OCI-LY1 (cell line): ENCODE measurements at regions not wholly inside any gene's neighbourhood (a gene's known extent, or its start where the extent isn't known, plus 50 kb on each side); places are given as distances from the start of the nearest gene placed in this dataset.

Experiments used
- H2AFZ ChIP-seq: fragments of 200-600 bp; sonication (generic), shearing (Covaris generic); 2 replicates; pipeline ENCODE4 v1.6.0; 2014; ENCODE audit warnings: antibody characterized with exemption, mild to moderate bottlenecking, low read length
- H3F3A ChIP-seq: fragments of 200-600 bp; sonication (generic), shearing (Covaris generic); 2 replicates; pipeline ENCODE4 v1.6.0; 2014; ENCODE audit warnings: mild to moderate bottlenecking, antibody characterized with exemption, low read length, moderate library complexity; ENCODE audit not compliant: insufficient read depth
- H3K27ac ChIP-seq: fragments of 200-600 bp; sonication (generic); 2 replicates; pipeline ENCODE4 v1.5.1; 2014; ENCODE audit warnings: low read length, mixed run types, mild to moderate bottlenecking, low read depth; ENCODE audit not compliant: poor library complexity, severe bottlenecking
- H3K27me3 ChIP-seq: fragments of 200-600 bp; sonication (generic); 2 replicates; pipeline ENCODE4 v1.6.0; 2014; ENCODE audit warnings: antibody characterized with exemption, mild to moderate bottlenecking, low read length, moderate library complexity; ENCODE audit not compliant: insufficient read depth
- H3K36me3 ChIP-seq: fragments of 200-600 bp; sonication (generic); 2 replicates; pipeline ENCODE4 v1.6.1; 2014; ENCODE audit warnings: mild to moderate bottlenecking, antibody characterized with exemption, low read length, moderate library complexity, mixed read lengths; ENCODE audit not compliant: insufficient read depth
- H3K4me1 ChIP-seq: fragments of 200-600 bp; sonication (generic); 2 replicates; pipeline ENCODE4 v1.5.1; 2014; ENCODE audit warnings: mild to moderate bottlenecking, low read length, moderate library complexity; ENCODE audit not compliant: insufficient read depth, severe bottlenecking
- H3K4me2 ChIP-seq: fragments of 200-600 bp; sonication (generic), shearing (Covaris generic); 2 replicates; pipeline ENCODE4 v1.6.1; 2014; ENCODE audit warnings: low read length
- H3K4me3 ChIP-seq: fragments of 200-600 bp; sonication (generic); 2 replicates; pipeline ENCODE4 v1.5.1; 2014; ENCODE audit warnings: low read length, low read depth, mild to moderate bottlenecking, mixed read lengths; ENCODE audit not compliant: poor library complexity, severe bottlenecking
- H3K79me2 ChIP-seq: fragments of 200-600 bp; shearing (Covaris generic); 2 replicates; pipeline ENCODE4 v1.6.1; 2016; ENCODE audit warnings: mixed run types, low read length, mixed read lengths; ENCODE audit not compliant: insufficient read depth
- H3K9ac ChIP-seq: fragments of 200-600 bp; sonication (generic), shearing (Covaris generic); 2 replicates; pipeline ENCODE4 v1.6.1; 2014; ENCODE audit warnings: mild to moderate bottlenecking, low read length, mixed read lengths
- H3K9me2 ChIP-seq: fragments of 200-600 bp; sonication (generic), shearing (Covaris generic); 2 replicates; pipeline ENCODE4 v1.6.1; 2014; ENCODE audit warnings: low read depth, mild to moderate bottlenecking, low read length, mixed read lengths
- H3K9me3 ChIP-seq: fragments of 200-600 bp; shearing (Covaris generic); 2 replicates; pipeline ENCODE4 v1.6.1; 2014; ENCODE audit warnings: low read length, mixed read lengths
- H4K20me1 ChIP-seq: fragments of 200-600 bp; sonication (generic), shearing (Covaris generic); 2 replicates; pipeline ENCODE4 v1.6.0; 2016; ENCODE audit warnings: mild to moderate bottlenecking, low read length; ENCODE audit not compliant: insufficient read depth
- CTCF ChIP-seq: fragments of 200-600 bp; sonication (generic), shearing (Covaris generic); IDR thresholded peaks from 2 replicates; pipeline ENCODE4 v1.5.1; 2017; ENCODE audit warnings: mild to moderate bottlenecking, antibody characterized with exemption, low read length, moderate library complexity, mixed read lengths
- EZH2 ChIP-seq: fragments of 200-600 bp; sonication (generic), shearing (Covaris generic); IDR thresholded peaks from 2 replicates; pipeline ENCODE4 v1.8.0; 2017; ENCODE audit warnings: borderline replicate concordance, mixed run types, mild to moderate bottlenecking, antibody characterized with exemption, low read length, moderate library complexity, mixed read lengths

GRCh38 chr10:21308018-21308417 is 217.5 kb downstream of the SKIDA1 start:
- Histone ChIP-seq H3K79me2 (no peaks in the 10 kb centered on the region), H3K36me3 (no peaks in the 10 kb centered on the region), H3K4me2 (no peak overlapping the region), H3K9ac (no peak overlapping the region), H3K27me3 (no peaks in the 10 kb centered on the region), H3F3A (no peaks in the 10 kb centered on the region), H2AFZ (no peak overlapping the region), H3K9me3 (no peaks in the 10 kb centered on the region), H3K4me1 (no peaks in the 10 kb centered on the region), H3K4me3 (no peak overlapping the region), H3K27ac (no peak overlapping the region), H4K20me1 (no peaks in the 10 kb centered on the region), H3K9me2 (no peaks in the 10 kb centered on the region)
- TF ChIP-seq CTCF (no peak), EZH2 (no peak)

GRCh38 chr10:21304608-21305007 is 220.9 kb downstream of the SKIDA1 start:
- no peak overlapping the region for H2AFZ ChIP-seq
- H3K4me3 ChIP-seq: no peak overlapping the region
- no peaks in the 10 kb centered on the region for H3K9me3 ChIP-seq
- no peak overlapping the region for H3K4me2 ChIP-seq
- H3F3A ChIP-seq: no peaks in the 10 kb centered on the region
- H4K20me1 ChIP-seq: no peaks in the 10 kb centered on the region
- no peaks in the 10 kb centered on the region for H3K79me2 ChIP-seq
- TF ChIP-seq CTCF (no peak), EZH2 (no peak)
- no peak overlapping the region for H3K27ac ChIP-seq
- H3K9ac ChIP-seq: no peak overlapping the region
- H3K9me2 ChIP-seq: no peaks in the 10 kb centered on the region
- H3K36me3 ChIP-seq: no peaks in the 10 kb centered on the region
- no peaks in the 10 kb centered on the region for H3K27me3 ChIP-seq
- H3K4me1 ChIP-seq: no peaks in the 10 kb centered on the region

GRCh38 chr10:21304198-21304597 is 221.3 kb downstream of the SKIDA1 start:
- Histone ChIP-seq H3K27ac (no peak overlapping the region), H3K79me2 (no peaks in the 10 kb centered on the region), H2AFZ (no peak overlapping the region), H3K27me3 (no peaks in the 10 kb centered on the region), H3K9ac (no peak overlapping the region), H4K20me1 (no peaks in the 10 kb centered on the region), H3F3A (no peaks in the 10 kb centered on the region), H3K9me3 (no peaks in the 10 kb centered on the region), H3K4me2 (no peak overlapping the region), H3K36me3 (no peaks in the 10 kb centered on the region), H3K4me1 (no peaks in the 10 kb centered on the region), H3K4me3 (no peak overlapping the region), H3K9me2 (no peaks in the 10 kb centered on the region)
- no peak for TF ChIP-seq EZH2

- Histone ChIP-seq H3K4me3 (no peak overlapping the region), H3F3A (no peaks in the 10 kb centered on the region), H3K9ac (no peak overlapping the region), H2AFZ (no peak overlapping the region), H3K9me2 (no peaks in the 10 kb centered on the region), H3K4me2 (no peak overlapping the region), H4K20me1 (no peaks in the 10 kb centered on the region), H3K27ac (no peak overlapping the region), H3K36me3 (no peaks in the 10 kb centered on the region), H3K27me3 (no peaks in the 10 kb centered on the region), H3K4me1 (no peaks in the 10 kb centered on the region), H3K79me2 (no peaks in the 10 kb centered on the region), H3K9me3 (no peaks in the 10 kb centered on the region)
- no peak for TF ChIP-seq EZH2
- no peak for TF ChIP-seq CTCF
Measured at GRCh38 chr10:21300551-21300950, 224.9 kb downstream of the SKIDA1 start.
